Smooth muscle cell (in vitro differentiated cells): ENCODE measurements at regions not wholly inside any gene's neighbourhood (a gene's known extent, or its start where the extent isn't known, plus 50 kb on each side); places are given as distances from the start of the nearest gene placed in this dataset.

ENCODE experiments used
- DNase-seq: peaks from one replicate; lab custom pipeline; 2025; ENCODE audit not compliant: unreplicated experiment; lab: John Stamatoyannopoulos, UW
- H2AFZ ChIP-seq: fragments of 200-600 bp; sonication (generic); 2 replicates; pipeline ENCODE4 v1.6.0; 2016; ENCODE audit warnings: antibody characterized with exemption, low read depth, mild to moderate bottlenecking
- H3F3A ChIP-seq: fragments of 200-600 bp; sonication (generic); 2 replicates; pipeline ENCODE4 v1.6.0; 2017; ENCODE audit warnings: antibody characterized with exemption, low read depth
- H3K27ac ChIP-seq: fragments of 200-600 bp; sonication (generic); 2 replicates; pipeline ENCODE4 v1.5.1; 2016; ENCODE audit warnings: low read depth, mild to moderate bottlenecking
- H3K27me3 ChIP-seq: fragments of 200-600 bp; sonication (generic); 2 replicates; pipeline ENCODE4 v1.6.1; 2016; ENCODE audit warnings: low read depth, mild to moderate bottlenecking
- H3K36me3 ChIP-seq: fragments of 200-600 bp; sonication (generic); 2 replicates; pipeline ENCODE4 v1.5.1; 2016; ENCODE audit warnings: low read depth
- H3K4me1 ChIP-seq: fragments of 200-600 bp; sonication (generic); 2 replicates; pipeline ENCODE4 v1.5.1; 2016; ENCODE audit warnings: low read depth
- H3K4me2 ChIP-seq: fragments of 200-600 bp; sonication (generic); 2 replicates; pipeline ENCODE4 v1.6.0; 2016; ENCODE audit warnings: mild to moderate bottlenecking
- H3K4me3 ChIP-seq: fragments of 200-600 bp; sonication (generic); 2 replicates; pipeline ENCODE4 v1.5.1; 2016; ENCODE audit warnings: mild to moderate bottlenecking
- H3K79me2 ChIP-seq: fragments of 200-600 bp; sonication (generic); 2 replicates; pipeline ENCODE4 v1.6.0; 2016; ENCODE audit warnings: low read depth, mild to moderate bottlenecking
- H3K9ac ChIP-seq: fragments of 200-600 bp; sonication (generic); 2 replicates; pipeline ENCODE4 v1.6.0; 2016; ENCODE audit warnings: low read depth
- H3K9me3 ChIP-seq: fragments of 200-600 bp; sonication (generic); replicated peaks from 2 replicates; pipeline ENCODE4 v1.5.1; 2016; ENCODE audit warnings: low read depth
- H4K20me1 ChIP-seq: fragments of 200-600 bp; sonication (generic); 2 replicates; pipeline ENCODE4 v1.6.0; 2016; ENCODE audit warnings: low read depth
- WGBS: methylation state at CpG from one replicate; pipeline ENCODE4 v1.1.7; 2016; ENCODE audit warnings: low lambda C conversion rate; 5-methylcytosine and 5-hydroxymethylcytosine counted together
- TF ChIP-seq, protein P1 (sequence below): fragments of 200-600 bp; sonication (generic); IDR thresholded peaks from 2 replicates; pipeline ENCODE4 v1.5.1; 2017; ENCODE audit warnings: borderline replicate concordance, mild to moderate bottlenecking, antibody characterized with exemption; ENCODE audit not compliant: insufficient read depth, poor library complexity, severe bottlenecking

DNA sequence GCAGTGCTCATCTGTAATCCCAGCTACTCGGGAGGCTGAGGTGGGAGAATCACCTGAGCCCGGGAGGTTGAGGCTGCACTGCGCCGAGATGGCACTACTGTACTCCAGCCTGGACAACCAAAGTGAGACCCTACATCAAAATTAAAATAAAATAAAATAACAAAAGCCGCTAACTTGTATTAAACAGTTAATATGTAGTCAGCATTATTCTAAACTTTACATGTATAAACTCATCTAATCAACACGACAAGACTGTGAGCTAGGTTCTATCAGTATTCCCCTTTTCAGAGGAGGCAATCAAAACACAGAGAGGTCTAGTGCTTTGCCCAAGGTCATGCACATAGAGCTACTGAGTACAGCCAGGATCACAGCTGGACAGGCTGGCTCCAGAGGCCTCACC is 111.7 kb upstream of the LINGO1 start:
- Histone ChIP-seq H3K9me3 (no peaks in the 10 kb centered on the region), H3K9ac (no peak overlapping the region), H3K79me2 (no peaks in the 10 kb centered on the region), H3K27me3 (peaks cover 18% of the 10 kb centered on the region), H3F3A (no peaks in the 10 kb centered on the region), H3K4me2 (no peak overlapping the region), H3K27ac (no peak overlapping the region), H4K20me1 (no peaks in the 10 kb centered on the region), H3K36me3 (no peaks in the 10 kb centered on the region), H3K4me1 (peaks cover 3% of the 10 kb centered on the region), H3K4me3 (no peak overlapping the region), H2AFZ (no peak overlapping the region)
- 92% methylated on average over 6 of the region's 6 CpGs for WGBS
- TF ChIP-seq, protein P1, sequence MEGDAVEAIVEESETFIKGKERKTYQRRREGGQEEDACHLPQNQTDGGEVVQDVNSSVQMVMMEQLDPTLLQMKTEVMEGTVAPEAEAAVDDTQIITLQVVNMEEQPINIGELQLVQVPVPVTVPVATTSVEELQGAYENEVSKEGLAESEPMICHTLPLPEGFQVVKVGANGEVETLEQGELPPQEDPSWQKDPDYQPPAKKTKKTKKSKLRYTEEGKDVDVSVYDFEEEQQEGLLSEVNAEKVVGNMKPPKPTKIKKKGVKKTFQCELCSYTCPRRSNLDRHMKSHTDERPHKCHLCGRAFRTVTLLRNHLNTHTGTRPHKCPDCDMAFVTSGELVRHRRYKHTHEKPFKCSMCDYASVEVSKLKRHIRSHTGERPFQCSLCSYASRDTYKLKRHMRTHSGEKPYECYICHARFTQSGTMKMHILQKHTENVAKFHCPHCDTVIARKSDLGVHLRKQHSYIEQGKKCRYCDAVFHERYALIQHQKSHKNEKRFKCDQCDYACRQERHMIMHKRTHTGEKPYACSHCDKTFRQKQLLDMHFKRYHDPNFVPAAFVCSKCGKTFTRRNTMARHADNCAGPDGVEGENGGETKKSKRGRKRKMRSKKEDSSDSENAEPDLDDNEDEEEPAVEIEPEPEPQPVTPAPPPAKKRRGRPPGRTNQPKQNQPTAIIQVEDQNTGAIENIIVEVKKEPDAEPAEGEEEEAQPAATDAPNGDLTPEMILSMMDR = no peak
- DNase-seq = no peak

DNA sequence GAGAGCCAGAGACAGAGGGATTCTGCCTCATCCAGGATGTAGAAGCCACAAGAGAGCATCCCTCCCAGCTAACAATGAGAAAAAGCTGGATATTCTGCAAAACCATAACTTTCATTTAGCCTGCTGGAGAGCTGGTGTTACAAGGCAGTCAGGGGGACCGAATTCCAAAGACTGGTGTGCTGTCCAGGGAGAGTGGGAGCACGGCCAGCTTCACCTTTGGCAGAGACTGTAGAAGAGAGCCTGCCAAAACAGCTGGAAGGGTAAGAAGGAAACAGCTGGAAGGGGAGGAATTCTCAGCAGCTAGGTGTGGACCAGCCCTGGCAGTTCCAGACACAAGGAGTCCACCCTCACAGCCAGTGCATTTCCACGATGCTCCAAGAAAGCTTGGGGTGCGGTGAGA is 109.9 kb upstream of the LINGO1 start:
- Histone ChIP-seq H4K20me1 (no peaks in the 10 kb centered on the region), H3K9me3 (no peaks in the 10 kb centered on the region), H3F3A (no peaks in the 10 kb centered on the region), H3K79me2 (no peaks in the 10 kb centered on the region), H3K4me3 (no peak overlapping the region), H3K27ac (no peak overlapping the region), H3K27me3 (peaks cover 35% of the 10 kb centered on the region), H3K36me3 (no peaks in the 10 kb centered on the region), H3K9ac (no peak overlapping the region), H3K4me2 (no peak overlapping the region), H2AFZ (no peak overlapping the region), H3K4me1 (peaks cover 10% of the 10 kb centered on the region)
- 87% methylated on average over 4 of the region's 4 CpGs for WGBS
- TF ChIP-seq, protein P1 = no peak
- DNase-seq = no peak

DNA sequence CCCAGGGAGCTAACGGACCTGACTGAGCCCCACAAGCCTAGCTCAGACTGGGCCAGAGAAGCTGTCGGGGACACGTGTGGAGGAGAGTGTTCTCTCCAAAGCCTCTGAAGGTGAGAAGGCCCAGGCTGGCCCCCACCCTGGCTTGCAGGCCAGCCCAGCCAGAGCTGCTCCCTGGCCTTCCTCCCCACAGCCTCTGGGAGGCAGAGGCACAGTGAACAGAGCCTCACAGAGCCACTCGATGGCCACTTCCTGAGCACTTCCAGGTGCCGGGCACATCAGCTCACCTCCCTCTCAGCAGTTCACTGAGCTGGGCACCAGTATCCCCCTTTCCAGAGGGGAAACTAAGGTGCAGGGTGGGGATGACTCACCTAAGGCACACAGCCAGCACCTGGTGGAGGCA is 109.4 kb upstream of the LINGO1 start:
- DNase-seq = no peak
- no peaks in the 10 kb centered on the region for H3K79me2 ChIP-seq
- H3K9ac ChIP-seq = no peak overlapping the region
- WGBS = 84% methylated on average over 5 of the region's 5 CpGs
- no peak overlapping the region for H3K27ac ChIP-seq
- H2AFZ ChIP-seq = no peak overlapping the region
- H3F3A ChIP-seq = no peaks in the 10 kb centered on the region
- TF ChIP-seq, protein P1 = no peak
- H4K20me1 ChIP-seq = no peaks in the 10 kb centered on the region
- no peak overlapping the region for H3K4me2 ChIP-seq
- no peak overlapping the region for H3K4me3 ChIP-seq
- H3K9me3 ChIP-seq = no peaks in the 10 kb centered on the region
- peaks cover 10% of the 10 kb centered on the region for H3K4me1 ChIP-seq
- no peaks in the 10 kb centered on the region for H3K36me3 ChIP-seq
- H3K27me3 ChIP-seq = peaks cover 40% of the 10 kb centered on the region

DNA sequence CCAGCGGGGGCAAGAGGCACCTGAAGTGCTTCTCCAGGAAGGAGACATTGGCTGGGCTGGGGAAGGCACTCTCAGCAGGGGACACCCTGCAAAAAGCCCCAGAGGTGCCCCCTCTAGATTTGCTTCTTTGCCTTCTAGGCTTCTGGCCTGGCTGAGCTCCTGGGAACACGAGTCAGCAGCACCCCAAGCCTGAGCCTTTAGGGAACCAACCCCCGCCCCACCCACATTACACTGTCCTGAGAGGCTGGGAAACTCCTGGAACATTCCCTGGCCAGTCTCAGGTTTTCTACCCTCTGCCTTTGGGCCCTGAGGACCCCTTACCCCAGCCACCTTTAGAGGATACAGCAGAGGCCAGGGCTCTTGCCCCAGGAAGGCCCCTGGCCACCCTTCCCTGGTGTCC is 108.4 kb upstream of the LINGO1 start:
- H3K27me3 ChIP-seq = peaks cover 42% of the 10 kb centered on the region
- H3K4me2 ChIP-seq = no peak overlapping the region
- H3K36me3 ChIP-seq = no peaks in the 10 kb centered on the region
- no peaks in the 10 kb centered on the region for H3F3A ChIP-seq
- DNase-seq = no peak
- H3K4me1 ChIP-seq = peaks cover 10% of the 10 kb centered on the region
- TF ChIP-seq, protein P1 = no peak
- H3K79me2 ChIP-seq = no peaks in the 10 kb centered on the region
- no peak overlapping the region for H3K27ac ChIP-seq
- H3K9ac ChIP-seq = no peak overlapping the region
- no peak overlapping the region for H2AFZ ChIP-seq
- WGBS = 94% methylated on average over 3 of the region's 3 CpGs
- no peaks in the 10 kb centered on the region for H4K20me1 ChIP-seq
- no peak overlapping the region for H3K4me3 ChIP-seq
- no peaks in the 10 kb centered on the region for H3K9me3 ChIP-seq
